ENCODE measurements at regions not wholly inside any gene's neighbourhood (a gene's known extent, or its start where the extent isn't known, plus 50 kb on each side); places are given as distances from the start of the nearest gene placed in this dataset.
"Not testable (repeated sequence)": the region's sequence is repeated elsewhere in the genome, so short reads cannot be mapped to it uniquely, and the experiment has no call there.

DNA sequence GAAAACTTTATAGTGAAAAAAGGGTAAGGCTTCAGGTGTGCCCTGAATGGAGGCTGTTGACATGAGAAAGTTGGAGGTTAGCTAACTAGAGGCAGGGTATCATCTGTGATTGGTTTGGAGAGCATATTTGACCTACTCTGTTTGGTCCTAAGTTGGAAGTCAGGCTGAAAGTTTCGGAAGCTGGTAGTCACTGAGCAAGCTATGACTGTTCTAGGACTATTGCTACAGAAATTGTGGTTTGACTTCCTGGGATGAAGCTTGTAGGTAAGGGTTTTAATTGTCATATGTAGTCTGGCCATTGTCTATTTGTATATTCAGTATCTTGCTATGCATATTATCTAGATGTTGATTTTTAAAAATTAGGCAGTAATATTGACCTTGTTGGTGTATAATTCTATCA is 565.0 kb downstream of the TMEM135 start:
- ATAC-seq (no peak), DNase-seq (no peak)
- intact Hi-C loops (cut with micrococcal nuclease): no loop called here

DNA sequence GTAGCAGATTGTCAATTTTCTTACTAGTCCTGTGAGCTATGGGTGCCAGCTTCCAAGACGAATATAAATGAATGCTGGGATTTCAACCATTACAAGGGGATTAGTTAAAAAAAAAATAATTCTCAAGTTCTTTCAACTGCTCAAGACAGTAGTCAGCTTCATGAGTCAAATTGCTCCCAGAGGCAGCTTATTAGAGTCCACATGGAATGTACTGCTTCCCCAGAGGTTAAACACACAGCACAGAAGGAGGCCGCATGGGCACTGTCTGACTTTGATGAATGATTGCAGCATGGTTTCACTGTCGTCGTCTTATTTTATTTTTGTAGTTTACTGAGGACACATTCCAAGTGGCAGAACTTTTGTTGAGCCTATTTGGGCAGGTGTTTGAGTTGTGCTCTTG is 563.2 kb downstream of the TMEM135 start:
- DNase-seq (no peak), ATAC-seq (no peak)
- intact Hi-C loops (cut with micrococcal nuclease): no loop called here

DNA sequence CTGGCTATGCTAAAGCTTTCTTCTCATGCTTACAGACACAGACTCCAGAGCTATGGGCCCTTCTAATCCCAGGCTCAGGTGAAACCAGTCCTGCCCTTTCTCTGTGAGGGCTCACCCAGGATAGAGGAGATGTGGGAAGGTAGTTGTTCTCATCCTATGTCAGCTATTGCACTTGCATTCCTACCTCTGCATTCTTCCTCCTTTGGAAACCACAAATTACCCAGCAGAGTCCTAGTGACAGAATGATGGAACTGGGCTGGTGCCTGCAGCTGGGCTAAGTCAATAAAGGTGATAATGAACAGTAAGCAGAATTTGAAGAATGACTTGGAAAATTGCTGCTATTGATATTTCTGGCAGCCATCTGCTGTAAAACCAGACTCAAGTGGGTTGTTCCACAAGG is 560.0 kb downstream of the TMEM135 start:
- ATAC-seq: no peak
- intact Hi-C loops (cut with micrococcal nuclease): no loop called here
- no peak for DNase-seq

DNA sequence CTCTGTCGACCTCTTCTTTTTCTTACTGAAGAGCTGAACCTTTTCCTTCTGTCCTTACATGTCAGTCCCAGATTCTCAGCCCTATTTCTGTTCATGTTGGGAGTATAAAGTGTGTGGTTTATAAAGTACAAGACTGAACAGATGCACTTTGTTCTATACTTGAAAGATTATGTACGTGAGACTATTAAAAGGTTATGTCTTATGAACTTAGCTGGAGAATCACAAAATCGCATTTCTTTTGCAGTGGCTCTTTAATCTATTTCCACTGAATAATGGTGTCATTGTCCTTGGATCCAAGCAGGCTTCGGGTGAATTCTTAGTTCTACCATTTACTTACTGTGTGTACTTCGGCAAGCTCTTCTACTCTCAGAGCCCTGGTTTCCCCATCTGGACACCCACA is 558.4 kb downstream of the TMEM135 start:
- intact Hi-C loops (cut with micrococcal nuclease): no loop called here
- no peak for DNase-seq
- no peak for ATAC-seq

DNA sequence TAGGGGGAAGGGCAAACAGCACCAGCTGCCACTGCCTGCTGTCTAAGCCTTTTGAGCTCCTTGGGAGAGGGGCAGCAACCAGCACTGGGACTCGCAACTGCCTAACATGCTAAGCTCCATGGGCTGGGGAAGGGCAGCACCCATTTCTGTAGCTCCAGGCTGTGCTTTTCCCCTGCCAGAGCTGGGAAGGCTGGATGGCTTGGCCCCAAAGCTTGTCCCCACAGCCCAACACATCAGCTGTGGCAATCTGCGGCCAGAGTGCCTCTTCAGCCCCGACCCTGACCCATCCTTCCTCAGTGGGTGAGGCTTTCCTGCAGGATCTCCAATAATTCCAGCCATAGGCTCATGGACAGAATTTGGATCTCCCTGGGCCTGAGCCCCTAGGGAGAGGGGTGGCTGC is 551.3 kb downstream of the TMEM135 start:
- DNase-seq (no peak), ATAC-seq (no peak)
- intact Hi-C loops (cut with micrococcal nuclease): no loop called here

DNA sequence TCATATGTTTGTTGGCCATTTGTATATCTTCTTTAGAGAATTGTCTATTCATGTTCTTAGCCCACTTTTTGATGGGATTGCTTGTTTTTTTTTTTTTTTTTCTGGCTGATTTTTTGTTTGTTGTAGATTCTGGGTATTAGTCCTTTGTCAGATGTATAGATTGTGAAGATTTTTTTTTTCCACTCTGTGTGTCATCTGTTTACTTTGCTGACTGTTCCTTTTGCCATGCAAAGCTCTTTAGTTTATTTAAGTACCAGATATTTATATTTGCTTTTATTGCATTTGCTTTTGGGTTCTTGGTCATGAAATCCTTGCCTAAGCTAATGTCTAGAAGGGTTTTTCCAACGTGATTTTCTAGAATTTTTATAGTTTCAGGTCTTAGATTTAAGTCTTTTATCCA is 547.9 kb downstream of the TMEM135 start:
- intact Hi-C loops (cut with micrococcal nuclease); ATAC-seq; DNase-seq: not testable (repeated sequence)

DNA sequence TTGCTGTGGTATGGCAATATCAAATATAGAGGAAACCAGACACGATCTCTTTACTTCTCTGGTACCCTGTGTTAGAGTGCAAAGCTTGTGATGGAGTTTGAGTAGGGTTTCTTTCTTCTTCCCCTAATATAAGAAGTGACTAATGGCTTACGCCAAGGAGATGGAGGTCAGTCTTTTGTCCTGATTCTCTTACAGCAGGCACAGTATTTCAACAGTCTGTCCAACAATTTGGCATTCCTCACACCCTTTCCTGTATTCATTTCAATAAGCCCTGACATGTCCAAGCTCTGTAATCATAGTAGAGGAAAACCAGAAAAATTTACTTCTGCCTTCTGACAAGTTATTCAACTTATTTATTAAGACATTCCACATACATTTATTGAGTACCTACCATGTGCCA is 546.2 kb downstream of the TMEM135 start:
- intact Hi-C loops (cut with micrococcal nuclease): no loop called here
- DNase-seq (no peak), ATAC-seq (no peak)

DNA sequence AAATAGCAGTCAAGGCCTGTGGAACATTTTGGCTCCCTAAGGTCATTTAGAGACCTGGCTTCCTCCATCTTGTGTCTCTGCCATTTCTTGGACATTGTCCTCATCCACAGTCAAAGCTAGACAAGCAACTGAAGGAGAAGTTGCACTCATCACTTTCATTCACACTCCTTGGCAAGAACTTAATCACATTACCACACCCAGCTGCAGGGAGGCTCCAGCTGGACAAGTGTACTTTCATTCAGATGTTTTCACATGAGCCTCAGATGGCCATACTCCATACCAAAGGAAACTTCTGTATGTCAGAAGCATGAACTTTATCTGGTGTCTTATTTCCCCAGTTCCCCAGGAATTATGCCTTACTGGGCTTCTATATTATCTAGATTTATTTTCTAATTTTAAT is 537.4 kb downstream of the TMEM135 start:
- ATAC-seq (no peak), DNase-seq (no peak)
- intact Hi-C loops (cut with micrococcal nuclease): no loop called here

DNA sequence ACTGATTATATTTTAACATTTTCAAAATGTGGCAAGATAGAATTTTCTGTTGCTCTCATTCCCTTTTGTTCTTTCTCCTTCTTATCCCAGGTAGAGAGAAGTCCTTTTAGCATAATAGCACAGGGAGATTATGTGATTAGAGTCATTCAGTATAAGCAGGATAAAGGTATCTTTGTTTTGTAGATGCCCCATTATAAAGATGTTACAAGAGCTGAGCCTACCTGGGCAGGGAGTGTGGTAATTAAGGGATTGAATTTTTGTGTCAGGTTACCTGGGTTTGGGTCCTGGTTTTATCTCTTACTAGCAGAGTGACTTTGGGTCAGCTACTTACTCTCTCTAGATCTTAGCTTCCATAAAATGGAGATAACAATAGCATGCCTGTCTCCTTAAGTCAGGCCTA is 536.5 kb downstream of the TMEM135 start:
- intact Hi-C loops (cut with micrococcal nuclease): no loop called here
- ATAC-seq (no peak), DNase-seq (no peak)

DNA sequence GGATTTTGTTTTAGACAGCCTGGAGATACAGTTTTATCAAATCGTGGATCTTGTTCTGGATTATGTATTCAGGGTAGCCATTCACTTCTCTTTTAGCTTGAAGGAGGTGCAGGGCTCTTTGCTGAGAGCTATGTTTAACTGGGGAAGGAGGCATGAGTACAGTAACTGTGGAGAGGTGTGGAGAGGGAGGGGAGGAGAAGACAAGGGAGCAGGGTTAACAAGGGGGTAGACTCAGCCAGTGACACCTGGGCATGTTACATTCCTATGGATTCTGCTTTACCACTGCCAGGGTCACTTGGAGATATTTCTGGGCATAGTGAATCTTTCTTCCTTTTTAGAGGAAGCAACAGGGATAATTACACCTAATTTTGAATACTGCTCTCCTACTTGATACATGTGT is 536.0 kb downstream of the TMEM135 start:
- ATAC-seq (no peak), DNase-seq (no peak)
- intact Hi-C loops (cut with micrococcal nuclease): no loop called here

DNA sequence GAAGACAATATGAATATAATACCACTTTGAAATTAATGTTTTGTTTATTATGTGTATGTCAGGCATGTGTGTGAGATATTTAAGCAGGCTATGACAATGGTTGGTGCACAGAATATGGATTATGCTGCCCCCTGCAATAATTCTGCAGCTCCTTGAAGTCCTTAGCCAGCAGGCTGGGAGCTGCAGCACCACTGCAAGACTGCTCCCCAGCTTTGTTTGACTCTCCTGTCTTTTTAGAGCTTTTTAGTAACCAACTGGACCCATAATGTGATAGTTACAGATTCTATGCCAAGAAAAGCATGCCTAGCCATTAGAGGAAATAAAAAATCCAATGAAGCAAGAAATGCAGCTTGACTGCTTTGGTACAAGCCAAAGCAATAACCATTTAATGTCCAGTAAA is 535.1 kb downstream of the TMEM135 start:
- intact Hi-C loops (cut with micrococcal nuclease): no loop called here
- ATAC-seq (no peak), DNase-seq (no peak)

DNA sequence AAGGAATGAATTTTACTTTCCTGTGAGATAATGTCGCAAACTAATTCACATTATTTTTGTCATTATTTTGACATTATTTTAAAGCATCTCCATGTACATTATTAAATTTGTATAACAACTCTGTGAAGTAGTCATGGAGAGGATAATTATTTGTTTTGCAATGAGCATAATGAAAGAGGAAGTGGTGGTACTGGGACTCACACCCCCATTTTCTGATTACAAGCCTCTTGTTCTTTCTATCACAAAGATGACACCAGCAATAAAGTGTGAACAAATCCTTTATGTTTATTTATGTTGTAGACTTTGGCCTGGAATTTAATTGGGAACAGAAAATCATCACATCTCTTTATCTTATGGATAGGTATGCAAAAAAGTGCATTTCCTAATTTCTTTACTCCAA is 522.6 kb downstream of the TMEM135 start:
- ATAC-seq (no peak), DNase-seq (no peak)
- intact Hi-C loops (cut with micrococcal nuclease): no loop called here

DNA sequence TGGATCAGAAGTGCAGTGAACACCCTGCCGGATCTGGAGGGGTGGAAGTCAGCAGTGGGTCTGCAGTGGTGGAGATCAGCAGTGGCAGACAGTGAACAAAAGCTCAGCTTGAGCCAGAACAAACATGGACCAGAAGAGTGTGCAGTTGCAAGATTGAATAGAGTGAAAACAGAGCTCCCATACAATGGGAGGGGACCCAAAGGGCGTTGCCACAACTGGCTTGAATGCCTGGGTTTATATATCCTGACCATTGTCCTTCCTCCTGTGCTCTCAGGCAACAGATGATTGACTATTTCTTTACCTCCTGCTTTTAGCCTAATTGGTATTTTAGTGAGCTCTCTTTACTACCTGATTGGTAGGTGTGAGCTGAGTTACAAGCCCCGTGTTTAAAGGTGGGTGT is 522.1 kb downstream of the TMEM135 start:
- intact Hi-C loops (cut with micrococcal nuclease); DNase-seq; ATAC-seq: not testable (repeated sequence)

DNA sequence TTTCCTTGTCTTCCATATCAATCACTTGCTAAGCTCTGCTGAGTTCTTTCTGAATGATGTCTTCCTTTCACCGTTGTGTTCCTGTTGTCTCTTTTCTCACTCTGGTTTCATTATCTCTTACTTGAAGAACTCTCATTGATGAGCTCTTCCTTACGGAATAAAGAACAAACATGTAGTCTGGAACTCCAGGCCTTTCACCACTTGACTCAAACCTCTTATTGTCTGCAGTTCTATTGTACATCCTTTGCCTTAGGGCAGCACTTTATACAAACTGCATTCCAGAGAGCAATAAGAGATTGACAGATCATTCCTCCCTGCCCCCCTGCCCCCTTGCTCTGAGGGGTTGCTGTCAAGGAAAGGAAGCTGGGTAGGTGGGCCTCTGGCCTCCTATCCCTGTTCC is 517.4 kb downstream of the TMEM135 start:
- intact Hi-C loops (cut with micrococcal nuclease): no loop called here
- DNase-seq (no peak), ATAC-seq (no peak)

DNA sequence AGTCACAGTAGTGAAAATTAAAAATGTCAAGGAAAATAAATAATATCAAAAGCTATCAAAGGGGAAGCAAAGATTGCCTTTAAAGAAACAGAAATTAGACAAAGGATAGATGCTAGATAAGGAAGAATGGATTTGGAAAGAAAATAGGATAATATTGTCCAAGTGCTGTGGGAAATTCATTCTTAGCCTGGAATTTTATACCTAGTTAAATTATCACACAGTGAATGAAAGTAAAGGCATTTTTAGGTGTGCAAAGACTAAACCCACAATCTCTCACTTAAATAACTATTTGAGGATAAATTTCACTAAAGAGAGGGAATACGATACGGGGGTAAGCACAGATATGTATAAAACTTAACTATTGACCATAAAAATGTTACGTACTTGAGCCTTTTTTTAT is 511.1 kb downstream of the TMEM135 start:
- intact Hi-C loops (cut with micrococcal nuclease): no loop called here

DNA sequence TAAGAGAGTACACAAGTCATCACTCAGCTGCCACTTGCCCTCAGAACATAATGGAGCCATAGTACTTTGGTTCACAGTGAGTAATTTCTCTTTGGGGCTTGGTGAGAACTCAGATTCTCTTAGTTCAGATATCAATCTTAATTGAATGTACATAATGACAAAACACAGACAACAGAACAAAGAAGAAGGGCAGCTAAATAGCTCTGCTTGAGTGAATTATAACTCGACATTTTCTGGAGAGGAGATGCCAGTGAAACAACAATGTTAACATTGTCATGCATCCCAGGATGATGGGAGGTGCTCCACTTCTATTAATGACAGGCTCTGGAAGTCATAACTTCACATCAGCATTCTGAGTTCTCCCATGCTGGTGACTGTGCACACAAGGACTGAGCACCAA is 508.1 kb downstream of the TMEM135 start:
- intact Hi-C loops (cut with micrococcal nuclease): no loop called here
- no peak for DNase-seq
- no peak for ATAC-seq

More for the DNA sequence above, 511.1 kb downstream of the TMEM135 start:
- ATAC-seq (no peak), DNase-seq (no peak)

DNA sequence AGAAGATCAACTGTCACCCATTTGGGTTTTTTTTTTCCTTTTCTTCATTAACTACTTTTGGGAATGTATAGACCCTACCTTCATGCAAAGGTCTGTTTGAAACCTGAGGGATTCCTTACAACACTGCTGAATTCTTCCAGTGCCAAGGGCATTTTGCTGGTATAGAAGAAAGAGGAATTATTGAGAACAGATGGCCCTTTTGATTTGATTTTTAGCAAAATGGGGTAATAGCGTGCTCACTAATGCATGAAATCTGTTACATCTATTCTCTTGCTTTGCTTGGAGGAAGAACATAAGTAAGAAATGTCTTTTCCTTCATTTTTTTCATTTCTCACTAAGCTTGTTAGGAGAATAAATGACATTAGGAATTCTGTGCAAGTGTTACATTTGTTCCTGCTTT is 501.9 kb downstream of the TMEM135 start:
- no peak for ATAC-seq
- intact Hi-C loops (cut with micrococcal nuclease): no loop called here
- no peak for DNase-seq

DNA sequence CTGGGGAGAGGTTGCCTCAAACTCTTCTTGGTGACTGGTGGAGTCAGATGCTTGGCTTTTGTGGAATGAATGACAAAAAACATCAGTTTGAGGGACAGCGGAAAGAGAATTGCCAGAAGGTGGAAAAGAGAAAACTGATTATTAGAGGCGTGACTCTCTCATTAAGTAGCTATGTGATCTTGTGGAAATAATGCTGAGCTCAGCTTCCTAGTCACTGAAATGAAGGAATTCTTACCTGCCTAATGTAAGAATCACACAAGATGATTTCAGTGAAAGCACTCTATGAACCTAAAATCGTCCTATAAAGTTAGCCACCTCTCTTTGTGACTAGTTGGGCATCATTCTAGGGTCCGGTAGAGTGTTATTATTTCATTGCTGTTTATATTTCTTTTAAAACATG is 498.8 kb downstream of the TMEM135 start:
- ATAC-seq (no peak), DNase-seq (no peak)
- intact Hi-C loops (cut with micrococcal nuclease): no loop called here

DNA sequence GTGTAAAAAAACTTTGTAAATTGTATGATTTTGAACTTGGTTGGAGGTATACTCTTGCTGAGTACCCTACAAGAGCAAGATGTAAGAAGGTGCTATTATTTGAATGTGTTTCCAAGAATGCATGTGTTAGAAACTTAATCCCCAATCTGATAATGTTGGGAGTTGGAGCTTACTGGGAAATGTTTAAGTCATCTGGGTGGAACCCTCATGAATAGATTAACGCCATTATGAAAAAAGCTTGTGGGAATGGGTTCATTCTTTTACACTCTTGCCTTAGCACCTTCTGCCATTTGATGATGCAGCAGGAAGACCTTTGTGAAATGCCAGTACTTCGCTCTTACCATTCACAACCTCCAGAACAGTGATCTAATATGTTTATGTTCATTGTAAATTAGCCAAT is 498.3 kb downstream of the TMEM135 start:
- intact Hi-C loops (cut with micrococcal nuclease): no loop called here
- DNase-seq: no peak
- no peak for ATAC-seq

DNA sequence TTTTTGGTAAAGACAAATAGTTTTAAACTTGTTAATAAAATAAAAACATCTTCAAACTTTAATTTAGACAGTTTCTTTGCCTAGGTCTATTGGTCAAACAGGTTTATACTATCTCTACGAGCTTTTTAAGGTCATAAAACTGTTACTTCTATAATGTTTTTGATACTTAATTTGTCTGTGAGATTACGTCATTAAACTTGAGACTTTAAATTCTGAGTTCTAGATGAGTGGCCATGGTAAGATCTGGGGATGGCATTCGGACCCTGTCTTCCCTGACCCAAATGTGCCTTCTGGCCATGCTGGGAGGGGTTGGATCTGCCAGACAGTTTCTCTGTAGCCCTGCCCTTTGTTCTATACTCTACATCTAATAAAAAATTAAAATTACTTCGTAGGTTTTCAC is 497.8 kb downstream of the TMEM135 start:
- intact Hi-C loops (cut with micrococcal nuclease): no loop called here
- DNase-seq (no peak), ATAC-seq (no peak)

DNA sequence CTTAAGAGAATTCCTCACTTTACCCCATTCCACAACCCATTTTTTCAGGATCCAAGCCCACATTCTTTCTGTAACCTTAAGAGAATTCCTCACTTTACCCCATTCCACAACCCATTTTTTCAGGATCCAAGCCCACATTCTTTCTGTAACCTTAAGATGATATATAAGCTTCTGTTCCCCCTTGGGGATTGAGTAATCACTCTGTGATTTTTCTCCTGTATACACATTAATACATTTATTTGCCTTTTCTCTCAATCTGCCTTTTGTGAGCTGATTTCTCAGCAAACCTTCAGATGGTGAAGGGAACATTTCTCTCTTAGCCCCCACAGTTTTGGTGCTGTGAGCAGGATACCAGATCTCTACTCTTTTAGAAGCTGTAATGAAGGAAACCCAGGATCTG is 494.1 kb downstream of the TMEM135 start:
- DNase-seq; intact Hi-C loops (cut with micrococcal nuclease); ATAC-seq: not testable (repeated sequence)

DNA sequence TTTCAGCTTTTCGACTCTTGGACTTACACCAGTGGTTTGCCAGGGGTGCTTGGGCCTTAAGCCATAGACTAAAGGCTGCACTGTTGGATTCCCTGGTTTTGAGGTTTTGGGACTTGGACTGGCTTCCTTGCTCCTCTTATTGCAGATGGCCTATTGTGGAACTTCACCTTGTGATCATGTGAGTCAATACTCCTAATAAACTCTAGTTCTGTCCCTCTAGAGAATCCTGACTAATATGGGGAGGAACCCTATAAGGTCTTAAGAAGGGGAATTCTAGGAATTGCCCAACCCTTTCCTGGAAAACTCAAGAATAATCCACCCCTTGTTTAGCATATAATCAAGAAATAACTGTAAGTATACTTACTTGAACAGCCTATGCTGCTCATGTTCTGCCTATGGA is 491.8 kb downstream of the TMEM135 start:
- DNase-seq: no peak
- intact Hi-C loops (cut with micrococcal nuclease): no loop called here
- no peak for ATAC-seq

Data from left ventricle myocardium superior (tissue), 1 donor.